Activated naive CD8-positive, alpha-beta T cell (primary cell): ENCODE measurements at regions not wholly inside any gene's neighbourhood (a gene's known extent, or its start where the extent isn't known, plus 50 kb on each side); places are given as distances from the start of the nearest gene placed in this dataset.
"Not testable (repeated sequence)": the region's sequence is repeated elsewhere in the genome, so short reads cannot be mapped to it uniquely, and the experiment has no call there.

Experiments used
- H3K27ac Mint-ChIP-seq: one replicate; pipeline ENCODE4 v1.8.0; 2021; ENCODE audit warnings: mixed read lengths
- H3K27me3 Mint-ChIP-seq: one replicate; pipeline ENCODE4 v1.8.0; 2021; ENCODE audit warnings: mixed read lengths
- H3K36me3 Mint-ChIP-seq: one replicate; pipeline ENCODE4 v1.8.0; 2021; ENCODE audit warnings: mixed read lengths
- H3K4me1 Mint-ChIP-seq: one replicate; pipeline ENCODE4 v1.8.0; 2021; ENCODE audit warnings: low read depth, mixed read lengths
- H3K4me3 Mint-ChIP-seq: one replicate; pipeline ENCODE4 v1.8.0; 2021; ENCODE audit warnings: mild to moderate bottlenecking, mixed read lengths
- H3K9me3 Mint-ChIP-seq: one replicate; pipeline ENCODE4 v1.8.0; 2021; ENCODE audit warnings: low read depth, mixed read lengths

- Mint-ChIP-seq H3K27ac (no peak overlapping the region), H3K9me3 (no peaks in the 10 kb centered on the region), H3K4me1 (no peaks in the 10 kb centered on the region), H3K36me3 (no peaks in the 10 kb centered on the region), H3K4me3 (no peak overlapping the region), H3K27me3 (no peaks in the 10 kb centered on the region)
These were observed 160.8 kb downstream of the CEMIP2 start for GRCh38 chr9:71607461-71607881.

GRCh38 chr9:71604197-71605063 lies 163.9 kb downstream of the CEMIP2 start:
- Mint-ChIP-seq H3K27ac (no peak overlapping the region), H3K27me3 (no peaks in the 10 kb centered on the region), H3K4me3 (no peak overlapping the region), H3K4me1 (no peaks in the 10 kb centered on the region), H3K36me3 (no peaks in the 10 kb centered on the region), H3K9me3 (no peaks in the 10 kb centered on the region)

- H3K4me3 Mint-ChIP-seq, result no peak overlapping the region
- H3K36me3 Mint-ChIP-seq, result no peaks in the 10 kb centered on the region
- no peaks in the 10 kb centered on the region for H3K9me3 Mint-ChIP-seq
- no peak overlapping the region for H3K27ac Mint-ChIP-seq
- no peaks in the 10 kb centered on the region for H3K4me1 Mint-ChIP-seq
- no peaks in the 10 kb centered on the region for H3K27me3 Mint-ChIP-seq
These were observed 165.7 kb downstream of the CEMIP2 start for GRCh38 chr9:71602652-71603051.

GRCh38 chr9:71595762-71596161 lies 172.6 kb downstream of the CEMIP2 start:
- H3K9me3 Mint-ChIP-seq, result not testable (repeated sequence)

GRCh38 chr9:71594541-71594940 lies 173.8 kb downstream of the CEMIP2 start:
- H3K27ac Mint-ChIP-seq, result no peak overlapping the region
- H3K9me3 Mint-ChIP-seq, result no peaks in the 10 kb centered on the region
- H3K27me3 Mint-ChIP-seq, result peaks cover 10% of the 10 kb centered on the region
- H3K4me1 Mint-ChIP-seq, result no peaks in the 10 kb centered on the region
- H3K4me3 Mint-ChIP-seq, result no peak overlapping the region
- H3K36me3 Mint-ChIP-seq, result no peaks in the 10 kb centered on the region

More at GRCh38 chr9:71595762-71596161, 172.6 kb downstream of the CEMIP2 start:
- not testable (repeated sequence) for H3K27ac Mint-ChIP-seq, H3K36me3 Mint-ChIP-seq, H3K4me3 Mint-ChIP-seq, H3K4me1 Mint-ChIP-seq
- peaks cover 10% of the 10 kb centered on the region for H3K27me3 Mint-ChIP-seq

GRCh38 chr9:71592400-71592799 lies 175.9 kb downstream of the CEMIP2 start:
- Mint-ChIP-seq H3K27me3 (peaks cover 10% of the 10 kb centered on the region), H3K4me3 (no peak overlapping the region), H3K4me1 (no peaks in the 10 kb centered on the region), H3K27ac (no peak overlapping the region), H3K9me3 (no peaks in the 10 kb centered on the region), H3K36me3 (no peaks in the 10 kb centered on the region)

GRCh38 chr9:71590362-71590761 lies 178.0 kb downstream of the CEMIP2 start:
- H3K27me3 Mint-ChIP-seq, result peaks cover 10% of the 10 kb centered on the region
- H3K4me1 Mint-ChIP-seq, result no peaks in the 10 kb centered on the region
- H3K9me3 Mint-ChIP-seq, result no peaks in the 10 kb centered on the region
- no peak overlapping the region for H3K4me3 Mint-ChIP-seq
- H3K36me3 Mint-ChIP-seq, result no peaks in the 10 kb centered on the region
- no peak overlapping the region for H3K27ac Mint-ChIP-seq

GRCh38 chr9:71589612-71590011 lies 178.7 kb downstream of the CEMIP2 start:
- Mint-ChIP-seq H3K27ac (no peak overlapping the region), H3K36me3 (no peaks in the 10 kb centered on the region), H3K4me1 (no peaks in the 10 kb centered on the region), H3K9me3 (no peaks in the 10 kb centered on the region), H3K4me3 (no peak overlapping the region), H3K27me3 (peaks cover 8% of the 10 kb centered on the region)

- peaks cover 4% of the 10 kb centered on the region for H3K27me3 Mint-ChIP-seq
- H3K36me3 Mint-ChIP-seq, result no peaks in the 10 kb centered on the region
- no peak overlapping the region for H3K4me3 Mint-ChIP-seq
- H3K4me1 Mint-ChIP-seq, result no peaks in the 10 kb centered on the region
- no peaks in the 10 kb centered on the region for H3K9me3 Mint-ChIP-seq
- H3K27ac Mint-ChIP-seq, result no peak overlapping the region
These were observed 180.5 kb downstream of the CEMIP2 start for GRCh38 chr9:71587576-71588362.

GRCh38 chr9:71583792-71584191 lies 184.5 kb downstream of the CEMIP2 start:
- Mint-ChIP-seq H3K4me3 (no peak overlapping the region), H3K27ac (no peak overlapping the region), H3K4me1 (no peaks in the 10 kb centered on the region), H3K27me3 (no peaks in the 10 kb centered on the region), H3K9me3 (no peaks in the 10 kb centered on the region), H3K36me3 (no peaks in the 10 kb centered on the region)

- no peaks in the 10 kb centered on the region for H3K9me3 Mint-ChIP-seq
- no peaks in the 10 kb centered on the region for H3K4me1 Mint-ChIP-seq
- no peak overlapping the region for H3K4me3 Mint-ChIP-seq
- H3K27ac Mint-ChIP-seq, result no peak overlapping the region
- H3K36me3 Mint-ChIP-seq, result no peaks in the 10 kb centered on the region
- H3K27me3 Mint-ChIP-seq, result peaks cover 2% of the 10 kb centered on the region
These were observed 186.0 kb downstream of the CEMIP2 start for GRCh38 chr9:71582347-71582746.

- no peaks in the 10 kb centered on the region for H3K9me3 Mint-ChIP-seq
- no peaks in the 10 kb centered on the region for H3K36me3 Mint-ChIP-seq
- H3K27ac Mint-ChIP-seq, result no peak overlapping the region
- no peaks in the 10 kb centered on the region for H3K4me1 Mint-ChIP-seq
- H3K27me3 Mint-ChIP-seq, result peaks cover 2% of the 10 kb centered on the region
- no peak overlapping the region for H3K4me3 Mint-ChIP-seq
These were observed 187.2 kb downstream of the CEMIP2 start for GRCh38 chr9:71581101-71581500.

- H3K4me1 Mint-ChIP-seq, result no peaks in the 10 kb centered on the region
- H3K27me3 Mint-ChIP-seq, result peaks cover 9% of the 10 kb centered on the region
- H3K36me3 Mint-ChIP-seq, result no peaks in the 10 kb centered on the region
- no peak overlapping the region for H3K4me3 Mint-ChIP-seq
- H3K9me3 Mint-ChIP-seq, result no peaks in the 10 kb centered on the region
- H3K27ac Mint-ChIP-seq, result no peak overlapping the region
These were observed 197.1 kb downstream of the CEMIP2 start for GRCh38 chr9:71571186-71571585.

GRCh38 chr9:71567890-71568289 lies 200.4 kb downstream of the CEMIP2 start:
- Mint-ChIP-seq H3K36me3 (no peaks in the 10 kb centered on the region), H3K27me3 (peaks cover 9% of the 10 kb centered on the region), H3K9me3 (no peaks in the 10 kb centered on the region), H3K27ac (no peak overlapping the region), H3K4me1 (no peaks in the 10 kb centered on the region), H3K4me3 (no peak overlapping the region)

GRCh38 chr9:71562140-71562539 lies 206.2 kb downstream of the CEMIP2 start:
- Mint-ChIP-seq H3K9me3 (no peaks in the 10 kb centered on the region), H3K4me1 (no peaks in the 10 kb centered on the region), H3K4me3 (no peak overlapping the region), H3K27me3 (peaks cover 11% of the 10 kb centered on the region), H3K36me3 (no peaks in the 10 kb centered on the region), H3K27ac (no peak overlapping the region)
